ENCODE measurements at regions not wholly inside any gene's neighbourhood (a gene's known extent, or its start where the extent isn't known, plus 50 kb on each side); places are given as distances from the start of the nearest gene placed in this dataset.

DNA sequence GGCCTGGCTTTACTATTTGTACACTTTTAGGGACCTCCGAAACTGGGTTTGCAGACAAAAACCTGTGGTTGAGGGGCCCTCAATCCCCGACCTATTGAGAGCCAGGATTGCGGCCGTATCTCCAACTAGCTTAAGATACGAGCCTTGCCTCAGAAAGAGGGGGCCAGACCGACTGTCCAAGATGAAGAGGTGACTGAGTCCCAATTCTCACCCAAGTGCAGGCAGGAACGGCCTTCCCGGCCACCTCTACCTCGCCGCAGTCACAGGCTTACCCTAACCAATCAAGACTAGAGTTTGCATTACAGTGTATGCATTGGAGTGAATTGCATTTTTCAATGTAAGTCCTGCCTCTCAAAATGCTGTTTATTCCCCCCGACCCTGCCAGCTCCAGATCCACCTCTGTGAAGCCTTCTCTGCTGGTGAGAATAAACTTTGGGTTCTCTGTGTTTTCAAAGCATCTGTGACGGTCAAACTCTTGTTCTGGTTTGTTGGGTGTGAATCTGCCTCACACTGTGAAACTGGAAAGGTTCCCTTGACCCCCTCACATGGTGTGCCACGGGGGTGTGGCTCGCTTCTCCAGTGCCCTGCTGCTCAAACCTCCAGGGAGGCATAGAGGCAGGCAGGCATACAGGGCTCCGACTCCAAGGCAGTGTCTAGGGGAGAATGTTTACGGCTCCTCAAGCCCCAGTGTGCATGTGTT, 62.2 kb upstream of the WLS start:
- in situ Hi-C loops (cut with MboI): no loop called here
- POLR2A ChIA-PET: interaction anchor here (0.6 kb wide), 1 partner anchor 70 kb away, joined by 4 read pairs; no protein-coding TSS in a partner anchor
- FAIRE-seq: no peak

More for the DNA sequence above, 62.2 kb upstream of the WLS start:
- BruUV-seq (replicated peaks): no TSS peak
- H3K9me1 ChIP-seq (ENCODE audit: control insufficient read depth, insufficient read depth, low read length): no peaks in the 10 kb centered on the region
- CTCF ChIA-PET (ENCODE audit: low intra/inter-chr PET ratio): no interaction called here
- H3K4me3 ChIP-seq: no peak overlapping the region
- H3K27ac ChIP-seq (ENCODE audit: extremely low read depth, low read depth, low read length): no peak overlapping the region
- TF ChIP-seq MCM2 (IDR thresholded peaks at IDR 0.05; ENCODE audit: low read depth): no peak
- TF ChIP-seq ZNF512 (tag; IDR thresholded peaks at IDR 0.05): no peak
- intact Hi-C loops (cut with micrococcal nuclease): no loop called here
- no peaks in the 10 kb centered on the region for H3K79me2 ChIP-seq (ENCODE audit: control insufficient read depth, insufficient read depth, low read length)
- no peak for DNase-seq (ENCODE audit: extremely low read depth in 1 of 4, low spot score in 3 of 4)
- H4K20me1 ChIP-seq (replicated peaks; ENCODE audit: control insufficient read depth, insufficient read depth, low read length): no peaks in the 10 kb centered on the region
- no peaks in the 10 kb centered on the region for H3K36me3 ChIP-seq (ENCODE audit: control insufficient read depth, insufficient read depth, low read length)
- H3K9ac ChIP-seq (ENCODE audit: insufficient read depth in 1 of 2, low read depth in 2 of 2, low read length in 2 of 2): no peak overlapping the region
- no peaks in the 10 kb centered on the region for H3K9me3 ChIP-seq (replicated peaks; ENCODE audit: control insufficient read depth, insufficient read depth, low read depth, low read length)
- no peak overlapping the region for H2AFZ ChIP-seq (ENCODE audit: low read depth, low read length)
- WGBS (ENCODE audit: insufficient coverage, low coverage, missing lambda C conversion rate): 0% methylated on average over 16 of the region's 16 CpGs
- no peaks in the 10 kb centered on the region; a peak in 2 of 5 replicates for H3K4me1 ChIP-seq (replicated peaks in 1 of 2; ENCODE audit: control insufficient read depth in 2 of 2, insufficient read depth in 2 of 2, low read length in 2 of 2)
- H3K4me2 ChIP-seq (ENCODE audit: insufficient read depth, low read length): no peak overlapping the region
- no peak for ATAC-seq
- peaks cover 9 to 29% of the 10 kb centered on the region in 2 experiments; a peak in 4 of 5 replicates for H3K27me3 ChIP-seq (ENCODE audit: control insufficient read depth in 2 of 2, insufficient read depth in 2 of 2, low read length in 2 of 2)
